ENCODE measurements at regions not wholly inside any gene's neighbourhood (a gene's known extent, or its start where the extent isn't known, plus 50 kb on each side); places are given as distances from the start of the nearest gene placed in this dataset.
A peak's percentile ranks its signal among the peaks of the same experiment; 100 is the strongest.

DNA sequence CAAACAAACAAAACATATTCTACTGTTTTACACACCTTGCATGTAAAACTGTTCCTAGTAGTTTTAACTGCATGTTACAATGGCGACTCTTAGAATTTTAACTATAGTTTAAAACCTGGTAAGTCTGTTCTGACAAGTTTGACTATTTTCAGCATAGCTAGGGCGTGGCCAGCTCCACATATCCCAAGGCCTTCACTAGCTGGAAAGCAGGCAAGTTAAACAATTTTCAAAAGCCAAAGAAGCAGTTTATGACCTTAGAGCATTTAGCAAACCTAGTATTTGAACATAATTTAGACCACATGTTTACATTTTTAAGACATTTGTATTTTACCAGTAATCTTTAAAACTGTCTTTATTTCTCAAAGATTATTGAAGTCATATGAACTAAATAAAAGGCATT, 402.8 kb upstream of the SYT4 start:
- ATAC-seq (no peak), DNase-seq (ENCODE audit: low spot score) (no peak)
- intact Hi-C loops (cut with DNase I), result no loop called here

DNA sequence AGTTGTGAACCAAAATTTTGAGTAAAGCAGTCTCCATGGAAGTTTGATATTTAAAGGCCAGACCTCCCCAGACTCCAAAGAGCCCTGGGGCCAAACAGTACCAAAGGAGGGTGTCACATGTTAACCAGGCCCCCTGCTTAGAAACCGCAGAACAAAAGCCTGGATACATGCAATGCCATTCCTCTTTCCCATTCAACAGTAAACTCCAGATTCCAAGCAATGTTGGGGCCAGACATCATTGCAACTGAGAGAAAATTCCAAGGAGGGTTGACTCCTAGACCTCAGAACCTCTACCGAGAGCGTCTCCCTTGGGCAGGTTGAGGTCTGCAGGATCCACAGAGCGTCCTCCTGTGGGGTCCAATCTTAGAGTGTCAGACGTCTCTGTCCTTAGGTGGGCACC, 404.4 kb upstream of the SYT4 start:
- ATAC-seq (no peak), DNase-seq (ENCODE audit: low spot score) (no peak)
- intact Hi-C loops (cut with DNase I), result no loop called here

DNA sequence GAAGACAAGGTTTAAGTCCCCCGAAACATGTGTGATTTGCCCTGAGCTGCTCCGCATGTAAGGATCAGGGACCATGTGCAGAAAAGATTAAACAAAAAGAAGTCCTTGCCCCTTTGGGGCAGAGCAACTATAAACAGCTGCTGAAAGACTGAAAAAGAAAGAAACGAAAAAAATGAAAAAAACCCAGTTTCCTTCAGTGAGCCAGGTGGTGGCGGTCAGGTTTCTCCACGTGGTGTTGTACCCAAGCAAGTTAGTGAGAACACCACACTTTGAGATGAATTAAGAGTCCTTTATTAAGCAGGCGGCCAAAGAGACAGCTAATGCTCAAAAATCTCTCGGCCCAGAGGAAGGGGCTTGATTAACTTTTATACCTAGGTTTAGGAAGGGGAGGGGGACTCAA, 404.9 kb upstream of the SYT4 start:
- ATAC-seq (no peak), DNase-seq (ENCODE audit: low spot score) (no peak)
- intact Hi-C loops (cut with DNase I), result no loop called here

DNA sequence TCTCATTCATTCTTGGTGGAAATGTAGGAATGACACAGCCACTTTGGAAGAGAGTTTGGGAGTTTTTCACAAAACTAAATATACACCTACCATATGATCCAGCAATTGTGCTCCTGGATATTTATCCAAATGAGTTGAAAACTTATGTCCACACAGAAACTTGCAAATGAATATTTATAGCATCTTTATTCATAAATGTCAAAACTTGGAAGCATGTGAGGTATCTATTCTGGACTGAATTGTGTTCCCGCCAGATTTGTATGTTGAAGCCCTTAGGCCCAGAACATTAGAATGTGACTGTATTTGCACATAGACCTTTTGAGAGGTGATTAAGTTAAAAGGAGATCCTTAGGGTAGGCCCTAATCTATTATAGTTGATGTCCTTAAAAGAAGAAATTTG, 409.4 kb upstream of the SYT4 start:
- intact Hi-C loops (cut with DNase I), result no loop called here
- ATAC-seq, result no peak
- no peak for DNase-seq (ENCODE audit: low spot score)

DNA sequence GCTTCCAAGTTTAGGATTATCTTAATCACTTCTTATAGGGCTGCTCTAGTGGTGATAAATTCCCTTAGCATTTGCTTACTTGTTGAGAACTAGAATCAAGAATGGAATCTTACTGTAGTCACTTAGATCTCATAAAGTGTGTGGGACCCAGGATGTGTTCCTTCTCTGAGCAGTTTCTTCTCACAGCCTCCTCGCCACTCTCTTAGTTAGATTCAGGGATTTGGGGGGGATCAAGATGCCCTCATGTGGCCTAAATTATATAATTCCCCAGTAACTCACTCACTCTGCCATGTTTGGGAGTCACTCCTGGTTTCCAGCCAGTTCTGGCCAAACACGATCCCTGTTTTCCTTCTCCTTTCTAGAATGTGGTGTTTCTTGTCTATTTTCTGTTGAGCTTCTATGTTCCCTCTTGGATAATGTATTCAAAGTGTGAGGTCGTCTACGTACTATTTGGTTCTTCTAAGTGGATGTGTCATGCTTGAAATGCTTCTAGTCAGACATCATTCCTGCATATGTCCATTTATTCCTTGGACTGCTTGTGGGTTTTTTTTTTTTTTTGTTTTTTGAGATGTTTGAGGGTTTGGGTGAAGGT, 414.9 kb upstream of the SYT4 start:
- no peak for ATAC-seq
- intact Hi-C loops (cut with DNase I), result no loop called here

DNA sequence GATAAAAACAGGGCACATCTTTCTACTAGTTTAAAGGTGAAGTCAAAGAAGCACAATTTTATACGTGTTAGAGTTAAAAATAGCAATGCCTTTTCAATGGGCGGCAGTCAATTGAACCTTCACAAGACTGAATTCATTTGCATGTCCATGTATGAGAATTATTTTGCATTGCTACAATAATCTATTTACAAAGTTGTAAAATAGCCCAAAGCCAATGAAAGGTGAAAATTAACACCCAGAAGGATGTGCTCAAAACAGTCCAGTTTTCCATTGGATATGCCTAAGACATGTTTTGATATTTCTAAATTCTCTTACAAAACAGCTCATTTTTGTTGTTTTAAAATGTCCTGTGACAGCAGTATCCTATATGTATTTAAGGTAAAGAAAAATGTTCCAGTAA, 425.1 kb upstream of the SYT4 start:
- no peak for DNase-seq (ENCODE audit: low spot score)
- intact Hi-C loops (cut with DNase I), result no loop called here
- no peak for ATAC-seq

More for the DNA sequence above, 414.9 kb upstream of the SYT4 start:
- DNase-seq (ENCODE audit: low spot score), result no peak

DNA sequence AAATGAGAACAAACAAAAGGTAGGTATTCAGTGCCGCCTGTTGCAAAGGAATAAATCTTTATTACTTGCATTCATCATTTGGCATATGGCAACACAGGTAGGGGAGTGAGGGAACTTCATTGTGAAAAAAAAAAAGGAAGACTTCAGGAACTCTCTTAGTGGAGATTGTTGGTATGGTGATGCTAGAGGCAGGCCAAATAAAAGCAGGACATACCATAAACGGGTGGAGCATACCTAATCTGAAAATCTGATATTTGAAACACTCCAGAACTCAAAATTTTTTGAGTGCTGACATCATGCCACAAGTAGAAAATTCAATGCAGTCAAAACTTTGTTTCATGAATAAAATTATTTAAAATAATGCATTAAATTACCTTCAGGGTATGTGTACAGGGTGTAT, 425.8 kb upstream of the SYT4 start:
- ATAC-seq (no peak), DNase-seq (ENCODE audit: low spot score) (no peak)
- intact Hi-C loops (cut with DNase I), result no loop called here

DNA sequence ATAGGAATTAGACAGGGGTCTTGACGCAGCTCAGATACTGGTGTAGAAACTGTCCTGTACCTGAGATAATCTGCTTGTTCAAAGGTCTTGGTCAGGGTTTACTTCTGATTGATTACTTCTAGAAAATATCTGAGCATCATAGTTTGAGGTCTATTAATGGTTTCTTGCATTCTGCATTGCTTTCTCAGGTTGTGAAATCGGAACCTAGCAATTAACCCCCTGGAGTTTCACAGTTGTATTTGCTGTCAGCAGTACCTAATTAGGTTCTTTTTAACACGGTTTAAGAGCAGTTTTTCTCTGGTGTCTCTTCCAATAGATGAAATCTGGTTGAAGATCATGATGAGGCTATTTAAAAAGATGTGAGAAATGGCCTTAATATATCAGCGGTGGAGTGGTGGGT, 428.6 kb upstream of the SYT4 start:
- DNase-seq (ENCODE audit: low spot score) (no peak), ATAC-seq (no peak)
- intact Hi-C loops (cut with DNase I), result no loop called here

DNA sequence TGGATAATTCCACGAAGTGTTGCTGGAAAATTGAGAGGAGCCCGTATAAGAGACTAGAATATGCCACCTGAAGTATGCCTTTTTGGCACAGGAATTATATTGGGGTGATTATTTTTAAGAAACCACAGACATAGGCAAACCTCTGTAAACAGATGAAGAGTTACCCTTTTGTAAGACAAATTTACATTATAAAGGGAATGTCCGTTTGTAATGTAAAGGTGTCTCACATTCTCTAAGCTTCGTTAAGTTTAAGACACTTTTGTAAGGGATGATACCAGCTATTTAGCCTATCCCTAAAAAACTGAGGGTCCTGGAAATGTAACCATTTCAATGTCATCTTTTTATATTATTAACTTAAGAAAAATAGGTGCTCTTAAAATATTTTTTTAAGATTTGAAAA, 432.8 kb upstream of the SYT4 start:
- intact Hi-C loops (cut with DNase I), result no loop called here
- no peak for DNase-seq (ENCODE audit: low spot score)
- no peak for ATAC-seq

DNA sequence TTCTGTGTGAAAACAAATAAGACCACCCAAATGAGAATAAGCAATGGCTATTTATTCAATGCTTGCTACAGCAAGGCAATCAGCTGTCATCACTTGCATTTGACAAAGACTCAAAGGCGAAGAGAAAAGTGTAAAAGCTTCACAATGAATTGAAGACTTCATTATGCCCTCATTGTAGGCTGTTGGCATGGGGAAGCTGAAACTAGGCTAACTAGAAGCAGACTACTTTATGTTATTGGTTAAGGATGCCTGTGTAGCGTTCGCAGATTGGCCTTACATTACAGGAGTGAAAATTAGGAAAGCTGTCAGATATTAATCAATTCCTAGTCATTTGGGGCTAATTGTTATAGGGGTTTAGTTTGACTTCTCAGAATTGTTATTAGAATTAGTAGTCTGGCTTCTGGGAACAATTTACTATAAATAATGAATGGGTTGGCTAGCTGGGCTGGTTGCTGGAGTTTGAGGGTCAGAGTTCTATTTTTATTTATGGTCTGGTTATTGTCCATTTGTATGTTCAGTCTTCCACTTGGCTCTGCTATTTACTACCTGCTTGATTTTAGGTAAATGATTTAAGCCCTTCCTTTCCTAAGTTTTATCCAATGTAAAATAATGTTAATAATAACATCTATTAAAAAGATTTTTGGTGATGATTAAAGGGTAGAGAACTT, 437.2 kb upstream of the SYT4 start:
- ATAC-seq (no peak), DNase-seq (ENCODE audit: low spot score) (no peak)
- intact Hi-C loops (cut with DNase I), result no loop called here

DNA sequence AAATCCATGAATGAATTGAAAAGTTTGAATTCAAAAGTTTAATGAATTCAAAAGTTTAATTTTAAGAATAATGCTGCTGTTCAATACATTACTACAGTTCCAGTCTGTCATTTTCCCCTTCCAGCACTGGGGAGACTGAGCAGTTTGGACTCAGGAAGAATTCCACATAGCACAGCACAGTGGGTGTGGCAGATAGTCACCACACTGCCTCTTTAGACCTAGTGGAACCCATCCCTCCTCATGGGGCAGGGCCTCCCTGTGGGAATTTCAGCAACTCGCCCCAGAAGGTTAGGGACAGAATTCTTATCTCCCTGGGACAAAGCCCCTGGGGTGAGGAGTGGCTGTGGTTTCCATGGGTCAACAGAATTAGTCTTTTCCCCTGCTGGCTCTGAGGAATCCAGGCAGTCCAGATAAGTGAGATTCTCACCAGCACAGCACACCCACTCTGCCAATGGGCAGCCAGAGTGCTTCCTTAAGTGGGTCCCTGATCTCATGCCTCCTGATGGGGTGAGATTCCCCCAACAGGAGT, 442.0 kb upstream of the SYT4 start:
- ATAC-seq, result no peak
- DNase-seq (ENCODE audit: low spot score), result no peak
- intact Hi-C loops (cut with DNase I), result no loop called here

DNA sequence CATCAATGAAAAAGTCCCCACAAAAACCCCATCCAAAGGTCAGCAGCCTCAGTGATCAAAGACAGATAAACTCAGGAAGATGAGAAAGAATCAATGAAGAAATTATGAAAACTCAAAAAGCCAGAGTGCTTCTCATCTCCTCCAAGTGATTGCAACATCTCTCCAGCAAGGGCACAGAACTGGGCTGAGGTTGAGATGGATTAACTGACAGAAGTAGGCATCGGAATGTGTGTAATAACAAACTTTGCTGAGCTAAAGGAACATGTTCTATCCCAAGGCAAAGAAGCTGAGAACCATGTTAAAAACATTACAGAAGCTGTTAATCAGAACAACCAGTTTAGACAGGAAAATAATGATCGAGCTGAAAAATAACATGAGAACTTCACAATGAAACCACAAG, 442.8 kb upstream of the SYT4 start:
- intact Hi-C loops (cut with DNase I), result no loop called here
- ATAC-seq, result no peak
- DNase-seq (ENCODE audit: low spot score), result no peak

DNA sequence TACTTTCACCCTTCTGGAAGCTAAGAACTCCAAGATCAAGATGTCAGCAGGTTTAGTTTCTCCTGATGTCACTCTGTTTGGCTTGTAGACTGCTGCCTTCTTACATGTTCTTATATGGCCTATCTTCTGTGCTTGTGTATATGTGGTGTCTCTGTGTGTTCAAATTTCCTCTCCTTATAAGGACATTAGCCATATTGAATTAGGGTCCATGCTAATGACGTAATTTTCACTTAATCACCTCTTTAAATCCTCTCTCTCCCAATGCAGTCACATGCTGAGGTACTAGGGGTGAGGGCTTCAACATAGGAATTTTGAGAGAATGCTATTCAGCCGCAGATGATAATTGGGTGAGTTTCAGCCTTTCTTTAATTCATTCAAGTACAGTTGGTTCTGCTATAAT, 458.3 kb upstream of the SYT4 start:
- DNase-seq (ENCODE audit: low spot score) (no peak), ATAC-seq (no peak)
- intact Hi-C loops (cut with DNase I), result no loop called here

DNA sequence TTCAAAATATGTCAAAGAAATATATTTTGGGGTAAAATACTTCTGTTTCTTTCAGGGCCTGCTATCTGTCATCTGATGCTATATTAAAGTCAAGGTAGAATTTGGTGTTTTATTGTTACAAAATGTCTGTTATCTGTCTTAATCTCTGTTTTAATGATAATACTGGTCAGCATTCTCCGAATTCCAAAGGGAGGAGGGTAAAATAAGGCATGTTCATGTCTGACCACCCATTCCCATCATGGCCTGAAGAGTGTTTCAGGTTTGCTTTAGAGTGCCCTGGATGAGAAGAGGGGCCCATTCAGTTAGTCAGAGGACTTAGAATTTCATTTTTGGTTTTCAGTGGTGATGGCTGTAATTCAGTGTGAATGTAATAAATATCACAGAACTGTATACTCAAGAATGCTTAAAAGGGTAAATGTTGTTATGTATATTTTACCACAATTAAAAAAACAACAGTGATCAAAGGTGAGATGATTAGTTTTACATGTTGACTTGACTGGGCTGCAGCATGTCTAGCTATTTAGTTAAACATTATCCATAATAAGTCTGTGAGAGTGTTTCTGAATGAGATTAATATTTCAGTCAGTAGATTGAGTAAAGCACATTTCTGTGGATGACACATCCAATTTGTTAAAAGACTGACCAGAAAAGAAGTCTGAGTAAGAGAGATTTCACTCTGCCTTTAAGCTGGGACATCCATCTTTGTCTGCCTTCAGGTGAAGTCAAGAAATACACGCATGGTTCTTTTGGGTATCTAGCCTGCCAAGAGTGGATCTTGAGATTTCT, 467.9 kb upstream of the SYT4 start:
- ATAC-seq (no peak), DNase-seq (ENCODE audit: low spot score) (no peak)
- intact Hi-C loops (cut with DNase I), result no loop called here

DNA sequence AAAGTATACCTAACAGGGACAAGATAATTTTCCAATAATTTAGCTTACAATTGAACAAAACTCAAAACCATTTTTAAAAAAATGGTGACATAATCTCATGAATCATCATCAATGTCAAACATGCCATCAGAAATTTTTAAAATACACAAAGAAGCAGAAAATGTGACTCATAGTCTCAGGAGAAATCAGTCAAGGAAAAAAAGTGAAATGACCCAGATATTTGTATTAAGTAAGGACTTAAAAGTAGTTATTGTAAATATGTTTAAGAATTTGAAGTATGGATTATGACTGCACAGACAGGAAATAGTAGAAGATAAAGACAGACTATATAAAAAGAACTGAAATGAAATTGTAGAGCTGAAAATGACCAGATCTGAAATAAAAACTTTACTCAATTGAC, 473.9 kb upstream of the SYT4 start:
- no peak for ATAC-seq
- no peak for DNase-seq (ENCODE audit: low spot score)
- intact Hi-C loops (cut with DNase I), result no loop called here

DNA sequence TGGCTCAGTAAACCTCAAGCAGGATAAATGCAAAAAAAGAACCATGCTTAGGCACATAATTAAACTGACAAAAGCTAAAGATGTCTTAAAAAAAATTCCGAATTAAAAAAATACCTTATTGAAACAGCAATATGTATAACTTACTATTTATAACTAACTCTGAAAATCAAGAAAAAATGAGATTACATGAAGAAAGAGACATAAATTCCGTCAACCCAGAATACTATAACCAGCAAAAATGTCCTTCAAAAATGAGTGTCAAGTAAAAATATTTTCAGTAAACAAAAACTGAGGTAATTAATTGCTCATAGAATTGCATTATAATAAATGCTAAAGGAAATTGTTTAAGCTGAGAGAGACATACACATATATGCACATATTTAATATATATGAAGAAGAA, 474.5 kb upstream of the SYT4 start:
- ATAC-seq (no peak), DNase-seq (ENCODE audit: low spot score) (no peak)
- intact Hi-C loops (cut with DNase I), result no loop called here

DNA sequence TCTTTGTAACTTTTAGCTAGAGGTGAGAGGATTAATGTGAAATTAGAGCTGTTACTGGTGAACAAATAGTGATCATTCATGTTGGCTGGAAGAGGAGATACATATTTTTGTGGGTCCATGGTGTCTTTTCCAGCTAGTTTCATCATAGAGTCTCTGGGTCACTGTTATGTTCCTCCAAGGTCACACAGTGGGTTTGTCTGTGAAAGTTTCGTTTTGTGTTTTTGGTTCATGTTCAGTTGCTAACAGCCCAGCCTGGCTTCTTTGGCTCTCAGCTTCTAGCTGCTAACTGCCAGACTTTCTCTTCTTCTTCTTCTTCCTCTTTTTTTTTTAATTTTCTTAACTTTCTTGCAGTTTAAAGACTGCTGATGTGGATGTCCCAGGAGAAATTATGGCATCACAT, 480.0 kb upstream of the SYT4 start:
- peak; percentile 90 for ATAC-seq

DNA sequence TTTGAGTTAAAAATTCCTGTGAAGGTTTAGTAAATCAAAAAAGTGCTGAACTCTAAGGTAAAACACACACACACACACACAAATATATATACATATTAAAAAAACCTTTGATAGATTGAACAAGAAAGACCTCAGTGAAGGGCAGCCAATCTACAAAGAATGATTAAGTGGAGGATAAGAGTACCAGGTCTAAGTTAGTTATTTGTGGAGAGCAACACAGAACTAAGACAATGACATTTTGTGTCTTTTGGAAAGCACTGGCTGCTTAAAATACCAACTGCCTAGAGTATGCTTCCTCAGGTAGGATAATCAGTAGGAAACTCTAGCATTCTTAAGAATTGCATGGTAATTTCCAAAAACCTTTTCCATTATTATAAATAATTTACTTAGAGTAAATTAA, 481.4 kb upstream of the SYT4 start:
- intact Hi-C loops (cut with DNase I), result no loop called here
- DNase-seq (ENCODE audit: low spot score), result no peak
- no peak for ATAC-seq

More for the DNA sequence above, 480.0 kb upstream of the SYT4 start:
- intact Hi-C loops (cut with DNase I), result no loop called here
- DNase-seq (ENCODE audit: low spot score), result no peak

DNA sequence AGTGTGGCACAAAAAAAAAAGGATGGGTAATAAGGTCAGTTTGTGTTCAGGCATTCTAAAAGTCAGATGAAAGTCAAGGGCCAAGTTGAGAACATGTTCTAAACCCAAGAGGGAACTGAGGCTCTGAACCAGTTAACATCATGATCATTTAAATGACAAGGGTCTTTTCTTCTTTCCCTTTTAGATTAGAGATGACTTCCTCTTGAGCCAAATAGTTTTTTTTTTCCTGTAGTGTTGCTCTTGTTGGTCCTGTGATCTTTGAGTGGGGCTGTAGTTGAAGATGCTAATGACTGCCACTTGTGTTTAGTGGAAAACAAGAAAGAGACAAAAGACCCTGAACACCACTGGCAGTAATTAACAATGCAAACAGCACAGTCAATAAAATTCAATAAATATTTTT, 482.7 kb upstream of the SYT4 start:
- intact Hi-C loops (cut with DNase I), result no loop called here
- no peak for DNase-seq (ENCODE audit: low spot score)

DNA sequence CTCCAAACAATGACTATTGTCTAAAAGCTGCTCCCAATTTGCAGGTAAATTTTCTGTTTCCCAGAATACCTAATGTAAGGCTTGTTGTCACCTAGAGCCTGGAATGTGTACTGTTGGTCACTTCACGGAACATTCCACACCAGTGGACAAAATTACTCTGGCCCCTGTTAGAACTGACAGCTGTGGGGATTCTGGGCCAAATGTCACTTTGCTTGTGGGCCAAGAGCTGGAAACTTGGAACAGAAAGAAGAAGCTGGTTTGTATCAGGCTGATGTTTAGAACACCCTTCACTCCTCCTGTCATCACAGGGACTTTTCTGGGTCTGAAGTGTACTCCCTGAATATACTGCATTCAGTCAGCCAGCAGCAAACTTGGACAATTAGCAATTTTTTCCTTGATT, 495.6 kb upstream of the SYT4 start:
- DNase-seq (ENCODE audit: low spot score), result no peak
- intact Hi-C loops (cut with DNase I), result no loop called here
- peak; percentile 82 for ATAC-seq

More for the DNA sequence above, 482.7 kb upstream of the SYT4 start:
- no peak for ATAC-seq
